Neural crest cell (in vitro differentiated cells): ENCODE measurements at regions not wholly inside any gene's neighbourhood (a gene's known extent, or its start where the extent isn't known, plus 50 kb on each side); places are given as distances from the start of the nearest gene placed in this dataset.

ENCODE experiments used
- DNase-seq: peaks from one replicate; pipeline ENCODE4 v3.0.0; 2021; ENCODE audit warnings: low read depth, mixed read lengths, low spot score
- H3K27ac Mint-ChIP-seq: one replicate; pipeline ENCODE4 v1.8.0; 2021; ENCODE audit warnings: mild to moderate bottlenecking, mixed read lengths; ENCODE audit not compliant: unreplicated experiment
- H3K27me3 Mint-ChIP-seq: 2 replicates; pipeline ENCODE4 v1.8.0; 2021; ENCODE audit warnings: low read depth, mild to moderate bottlenecking, mixed read lengths
- H3K36me3 Mint-ChIP-seq: 2 replicates; pipeline ENCODE4 v1.8.0; 2021; ENCODE audit warnings: low read depth, mild to moderate bottlenecking, mixed read lengths
- H3K4me1 Mint-ChIP-seq: 2 replicates; pipeline ENCODE4 v1.8.0; 2021; ENCODE audit warnings: mixed read lengths
- H3K4me3 Mint-ChIP-seq: one replicate; pipeline ENCODE4 v1.8.0; 2021; ENCODE audit warnings: mild to moderate bottlenecking, mixed read lengths
- H3K9me3 Mint-ChIP-seq: 2 replicates; pipeline ENCODE4 v1.8.0; 2021; ENCODE audit warnings: mixed read lengths
- CTCF ChIP-seq: fragments of 200-600 bp; sonication (generic); conservative IDR thresholded peaks from 2 replicates; pipeline ENCODE4 v1.5.0; 2021; ENCODE audit warnings: antibody characterized with exemption, mild to moderate bottlenecking

- H3K4me3 Mint-ChIP-seq = no peak overlapping the region
- TF ChIP-seq CTCF = no peak
- H3K9me3 Mint-ChIP-seq = peaks cover 2% of the 10 kb centered on the region
- peaks cover 3% of the 10 kb centered on the region for H3K27me3 Mint-ChIP-seq
- H3K27ac Mint-ChIP-seq = no peak overlapping the region
- DNase-seq = no peak
- no peaks in the 10 kb centered on the region for H3K36me3 Mint-ChIP-seq
- H3K4me1 Mint-ChIP-seq = no peaks in the 10 kb centered on the region
Observed at GRCh38 chr6:137646484-137646883, 152.3 kb upstream of the OLIG3 start.

GRCh38 chr6:137647762-137648447 is 153.7 kb upstream of the OLIG3 start:
- TF ChIP-seq CTCF = no peak
- DNase-seq = no peak
- H3K36me3 Mint-ChIP-seq = no peaks in the 10 kb centered on the region
- H3K27me3 Mint-ChIP-seq = peaks cover 3% of the 10 kb centered on the region
- no peak overlapping the region for H3K27ac Mint-ChIP-seq
- no peaks in the 10 kb centered on the region for H3K4me1 Mint-ChIP-seq
- no peak overlapping the region for H3K4me3 Mint-ChIP-seq
- H3K9me3 Mint-ChIP-seq = peaks cover 2% of the 10 kb centered on the region

GRCh38 chr6:137650720-137651119 is 156.5 kb upstream of the OLIG3 start:
- Mint-ChIP-seq H3K36me3 (peaks cover 3% of the 10 kb centered on the region), H3K27me3 (no peaks in the 10 kb centered on the region), H3K27ac (no peak overlapping the region), H3K4me1 (no peaks in the 10 kb centered on the region), H3K9me3 (peaks cover 3% of the 10 kb centered on the region), H3K4me3 (no peak overlapping the region)
- no peak for TF ChIP-seq CTCF
- DNase-seq = no peak

GRCh38 chr6:137651178-137651577 is 157.0 kb upstream of the OLIG3 start:
- Mint-ChIP-seq H3K27me3 (no peaks in the 10 kb centered on the region), H3K4me1 (no peaks in the 10 kb centered on the region), H3K4me3 (no peak overlapping the region), H3K9me3 (peaks cover 3% of the 10 kb centered on the region), H3K36me3 (peaks cover 3% of the 10 kb centered on the region), H3K27ac (no peak overlapping the region)
- TF ChIP-seq CTCF = no peak
- no peak for DNase-seq

- Mint-ChIP-seq H3K4me3 (no peak overlapping the region), H3K4me1 (no peaks in the 10 kb centered on the region), H3K9me3 (peaks cover 5% of the 10 kb centered on the region), H3K27ac (no peak overlapping the region), H3K27me3 (no peaks in the 10 kb centered on the region), H3K36me3 (peaks cover 3% of the 10 kb centered on the region)
- TF ChIP-seq CTCF = no peak
- no peak for DNase-seq
Observed at GRCh38 chr6:137651591-137652335, 157.6 kb upstream of the OLIG3 start.
